HG02981 (cell line): ENCODE measurements at regions not wholly inside any gene's neighbourhood (a gene's known extent, or its start where the extent isn't known, plus 50 kb on each side); places are given as distances from the start of the nearest gene placed in this dataset.
"Not testable (repeated sequence)": the region's sequence is repeated elsewhere in the genome, so short reads cannot be mapped to it uniquely, and the experiment has no call there.

Experiments used
- ATAC-seq: cut with Tn5 transposase; IDR thresholded peaks from one replicate; pipeline ENCODE4 v1.9.1; 2021; ENCODE audit warnings: mild to moderate bottlenecking, moderate library complexity; ENCODE audit not compliant: unreplicated experiment

GRCh38 chr4:13762130-13762529, 134.6 kb upstream of the BOD1L1 start:
- no peak for ATAC-seq

DNA sequence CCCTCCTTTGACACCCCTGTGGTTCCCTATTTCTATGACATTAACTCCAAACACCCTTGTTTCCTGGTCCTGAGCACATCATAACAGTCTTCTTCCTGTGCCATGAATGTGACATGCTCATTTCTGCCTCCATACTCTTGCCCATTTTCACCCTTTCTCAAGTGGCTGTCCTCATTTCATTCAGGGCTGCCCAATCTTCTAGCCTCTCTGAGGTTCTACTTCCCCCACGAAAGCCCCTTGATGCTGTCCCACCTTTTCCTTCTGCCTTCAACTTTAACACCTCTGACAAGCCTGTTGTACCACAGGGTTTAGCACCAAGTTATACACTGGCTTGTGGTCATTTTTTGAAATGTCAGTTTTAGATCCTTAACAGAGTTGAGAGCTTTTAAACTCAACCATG, 136.2 kb upstream of the BOD1L1 start:
- ATAC-seq, result no peak

- ATAC-seq, result no peak
Observed at GRCh38 chr4:13765539-13765938, 138.0 kb upstream of the BOD1L1 start.

GRCh38 chr4:13766761-13767540, 139.4 kb upstream of the BOD1L1 start:
- no peak for ATAC-seq

- no peak for ATAC-seq
Observed at GRCh38 chr4:13777341-13777740, 149.8 kb upstream of the BOD1L1 start.

- ATAC-seq, result no peak
Observed at GRCh38 chr4:13778367-13778766, 150.8 kb upstream of the BOD1L1 start.

DNA sequence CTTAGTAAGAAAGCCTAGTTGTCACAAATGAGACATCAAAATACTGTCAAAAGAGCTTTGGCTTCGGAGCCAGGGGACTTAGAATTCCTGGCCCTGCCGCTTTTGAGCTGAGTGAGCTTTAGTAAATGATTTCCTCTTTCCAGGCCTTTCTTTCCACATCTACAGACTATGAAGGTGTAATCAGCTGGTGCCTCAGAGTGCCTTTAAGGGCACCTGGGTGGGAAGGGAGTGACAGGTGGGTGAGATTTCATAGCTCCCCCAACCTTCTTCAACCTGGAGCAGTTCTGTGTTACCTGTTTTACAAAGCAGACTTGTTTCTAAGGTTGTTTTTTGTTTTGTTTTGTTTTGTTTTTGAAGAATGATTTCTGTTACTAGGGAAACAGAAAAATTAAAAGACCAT, 154.7 kb upstream of the BOD1L1 start:
- no peak for ATAC-seq

GRCh38 chr4:13783800-13784411, 156.4 kb upstream of the BOD1L1 start:
- no peak for ATAC-seq

DNA sequence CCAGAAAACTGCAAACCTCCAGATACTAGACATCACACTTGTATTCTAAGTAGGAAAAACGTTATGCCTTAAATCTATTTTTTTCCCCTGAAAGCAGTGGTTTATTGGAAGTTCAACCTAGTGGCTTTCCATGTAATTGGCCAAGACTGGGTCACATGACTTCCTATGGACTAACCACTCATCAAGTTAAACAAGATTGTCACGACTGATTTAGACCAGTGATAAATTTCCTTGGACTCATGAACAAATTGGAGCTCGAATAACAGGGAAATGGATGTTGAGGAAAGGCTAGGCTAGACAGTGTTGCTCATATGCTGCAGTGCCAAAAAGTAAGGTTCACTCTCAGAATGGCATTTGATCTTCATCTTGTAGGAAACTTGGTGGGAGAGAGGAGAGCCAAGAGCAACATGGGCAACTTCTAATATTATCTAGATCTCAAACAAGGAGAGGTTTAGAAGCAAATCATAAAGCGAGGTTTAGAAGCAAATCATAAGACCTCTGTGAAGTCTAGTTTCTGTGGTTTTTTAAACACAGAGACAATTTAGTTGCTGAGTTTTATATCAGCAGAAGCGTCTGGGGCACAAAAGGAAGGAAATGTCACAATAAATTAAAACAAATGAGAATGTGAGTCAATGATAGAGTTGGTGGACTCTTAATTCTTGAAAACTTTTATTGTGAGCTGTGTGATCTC, 165.6 kb upstream of the BOD1L1 start:
- ATAC-seq, result no peak

DNA sequence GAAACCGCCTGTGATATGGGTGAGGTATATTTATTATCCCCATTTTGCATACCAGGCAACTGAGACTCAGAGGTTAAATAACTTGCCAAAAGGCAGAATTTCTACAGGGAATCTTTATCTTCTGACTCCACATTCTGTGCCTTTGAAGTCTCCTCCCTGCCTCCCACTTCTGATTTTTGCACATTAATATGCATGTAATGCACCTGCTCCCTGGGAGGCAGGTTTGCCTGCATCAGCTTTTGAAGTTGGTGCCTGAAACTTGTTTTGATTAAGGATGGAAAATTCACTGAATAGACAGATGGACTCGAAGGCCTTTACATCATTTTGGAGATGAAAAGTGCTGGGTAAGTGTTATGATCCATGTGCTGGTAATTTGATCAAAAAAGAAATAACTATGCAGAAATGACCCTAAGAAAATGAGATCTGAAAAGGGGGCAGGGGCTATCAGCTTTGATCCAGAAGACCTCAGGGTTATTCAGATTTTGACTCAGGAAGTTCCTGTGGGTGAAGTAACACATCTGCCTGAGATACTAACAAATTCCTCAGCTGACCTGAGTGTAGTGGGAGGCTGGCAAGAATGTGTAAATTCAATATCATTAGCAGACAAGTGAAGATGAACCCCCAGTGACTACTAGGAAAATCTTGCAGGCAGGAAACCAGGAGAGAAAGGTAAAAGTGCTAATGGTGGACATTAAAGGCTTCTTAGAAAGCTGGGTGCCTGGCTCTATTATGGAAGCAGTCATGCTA, 167.5 kb upstream of the BOD1L1 start:
- ATAC-seq, result no peak

GRCh38 chr4:13797061-13797460, 169.5 kb upstream of the BOD1L1 start:
- no peak for ATAC-seq

DNA sequence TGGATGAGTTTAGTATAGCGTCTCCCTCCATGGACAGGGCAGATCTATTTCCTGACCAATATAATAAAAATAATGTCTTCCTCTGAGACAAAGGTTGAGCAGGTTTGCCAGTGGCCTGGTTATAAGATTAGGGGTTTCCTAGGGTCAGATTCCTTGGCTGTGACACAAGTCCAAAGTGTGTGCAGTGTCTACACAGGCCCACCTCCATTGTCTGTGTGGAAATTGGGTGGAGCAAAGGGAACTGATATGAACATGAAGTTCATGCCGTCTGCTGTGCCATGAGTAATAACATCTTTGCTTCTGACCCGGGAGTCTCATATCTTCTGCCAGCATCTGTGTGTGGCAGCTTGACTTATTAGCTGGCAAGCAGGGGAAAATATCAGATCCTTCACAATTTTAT, 187.7 kb upstream of the BOD1L1 start:
- no peak for ATAC-seq

GRCh38 chr4:13816472-13816871, 188.9 kb upstream of the BOD1L1 start:
- ATAC-seq, result no peak

GRCh38 chr4:13821522-13821921, 194.0 kb upstream of the BOD1L1 start:
- no peak for ATAC-seq

DNA sequence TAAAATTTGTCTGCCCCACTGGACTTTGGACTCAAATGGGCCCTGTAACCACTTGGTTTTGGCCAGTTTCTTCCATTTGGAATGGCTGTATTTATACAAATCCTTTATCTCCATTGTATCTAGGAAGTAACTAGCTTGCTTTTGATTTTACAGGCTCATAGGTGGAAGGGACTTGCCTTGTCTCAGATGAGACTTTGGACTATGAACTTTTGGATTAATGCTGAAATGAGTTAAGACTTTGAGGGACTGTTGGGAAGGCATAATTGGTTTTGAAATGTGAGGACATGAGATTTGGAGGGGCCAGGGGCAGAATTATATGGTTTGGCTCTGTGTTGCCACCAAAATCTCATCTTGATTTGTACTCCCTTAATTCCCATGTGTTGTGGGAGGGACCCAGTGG, 198.3 kb upstream of the BOD1L1 start:
- not testable (repeated sequence) for ATAC-seq

GRCh38 chr4:13829457-13829856, 201.9 kb upstream of the BOD1L1 start:
- ATAC-seq, result no peak

- ATAC-seq, result no peak
Observed at GRCh38 chr4:13830449-13830848, 202.9 kb upstream of the BOD1L1 start.

DNA sequence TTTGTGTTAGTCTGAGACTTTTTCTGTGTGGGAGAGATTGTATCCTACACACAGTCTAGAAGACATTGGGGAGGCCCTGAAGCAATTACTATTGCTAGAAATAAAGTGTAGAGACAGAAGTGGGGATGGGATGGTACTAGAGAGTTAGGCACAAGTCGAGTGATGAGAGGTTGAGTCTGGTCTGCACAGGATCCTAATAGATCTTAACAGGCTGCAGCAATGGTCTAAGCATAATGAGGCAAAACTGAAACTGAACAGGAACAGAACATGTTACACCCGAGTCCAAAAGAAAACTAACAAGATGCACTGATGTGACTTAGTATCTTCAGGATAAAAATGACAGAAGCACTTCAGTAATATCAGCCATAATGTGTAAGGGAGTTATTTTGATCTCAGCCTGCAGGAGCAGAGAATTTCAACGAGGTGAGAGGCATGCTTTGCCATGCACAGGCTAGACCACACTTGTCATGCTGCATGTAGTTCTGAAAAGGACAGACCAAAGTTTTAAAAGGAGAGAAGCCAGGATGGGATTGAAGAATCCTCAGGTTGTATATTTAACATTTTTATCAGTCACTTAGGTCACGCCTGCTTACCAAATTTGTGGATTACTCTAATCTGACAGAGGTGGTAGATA, 205.8 kb upstream of the BOD1L1 start:
- no peak for ATAC-seq

DNA sequence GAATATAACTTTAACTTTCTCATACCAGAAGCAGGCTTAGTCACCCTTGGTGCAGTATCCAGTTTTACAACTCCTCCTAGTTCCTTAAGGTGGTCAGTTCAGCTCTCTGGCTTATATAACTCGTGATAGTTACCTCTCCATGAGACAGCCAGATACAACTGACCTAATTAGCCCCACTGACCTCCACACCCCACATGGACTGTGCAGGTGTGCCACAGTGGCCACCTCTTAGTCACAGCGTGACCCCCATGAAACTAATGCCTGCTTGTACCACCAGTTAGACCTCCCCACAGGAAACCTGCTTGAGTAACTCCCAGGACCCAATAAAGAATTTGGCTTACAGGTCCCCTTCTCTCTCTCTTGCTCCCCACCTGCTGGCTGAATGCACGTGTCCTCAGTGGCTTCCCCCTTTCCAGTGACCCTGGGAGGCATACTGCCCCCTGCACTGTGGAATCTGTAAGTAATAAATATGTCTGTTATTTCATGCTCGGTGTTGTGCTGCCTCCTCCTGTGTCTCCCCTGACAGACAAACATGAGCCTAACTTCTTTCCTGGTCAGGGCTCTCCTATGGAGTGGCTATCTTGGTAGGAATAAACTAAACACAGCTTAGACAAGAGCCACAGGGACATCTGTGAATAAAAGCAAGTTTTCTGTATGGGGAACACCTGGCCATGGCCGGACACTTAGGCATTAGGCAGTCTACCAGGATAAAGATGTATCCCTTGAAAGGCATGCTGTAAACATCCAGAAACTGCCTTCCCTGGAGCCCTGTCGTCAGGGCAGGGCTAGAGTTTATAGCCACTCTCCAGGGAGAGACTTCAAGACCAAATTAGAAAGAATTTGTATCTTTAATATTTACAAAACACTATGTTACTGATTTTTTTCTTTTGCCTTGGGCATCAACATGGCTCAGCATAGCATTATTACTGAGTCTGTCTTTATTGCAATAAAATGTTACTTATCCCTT, 209.7 kb upstream of the BOD1L1 start:
- no peak for ATAC-seq
